ES-I3 (cell line): ENCODE measurements at regions not wholly inside any gene's neighbourhood (a gene's known extent, or its start where the extent isn't known, plus 50 kb on each side); places are given as distances from the start of the nearest gene placed in this dataset.

Experiments used
- H3K36me3 ChIP-seq: 2 replicates; pipeline ENCODE4 v1.6.1; 2013; ENCODE audit warnings: mild to moderate bottlenecking, low read length, control low read depth, moderate library complexity; ENCODE audit not compliant: insufficient read depth
- H3K4me1 ChIP-seq: 2 replicates; pipeline ENCODE4 v1.6.1; 2013; ENCODE audit warnings: mild to moderate bottlenecking, control low read depth, low read length; ENCODE audit not compliant: insufficient read depth
- H3K9ac ChIP-seq: 2 replicates; pipeline ENCODE4 v1.6.1; 2013; ENCODE audit warnings: low read depth, mild to moderate bottlenecking, low read length, moderate library complexity
- H3K9me3 ChIP-seq: 2 replicates; pipeline ENCODE4 v1.6.1; 2013; ENCODE audit warnings: mild to moderate bottlenecking, low read length, moderate library complexity; ENCODE audit not compliant: control insufficient read depth, insufficient read depth

DNA sequence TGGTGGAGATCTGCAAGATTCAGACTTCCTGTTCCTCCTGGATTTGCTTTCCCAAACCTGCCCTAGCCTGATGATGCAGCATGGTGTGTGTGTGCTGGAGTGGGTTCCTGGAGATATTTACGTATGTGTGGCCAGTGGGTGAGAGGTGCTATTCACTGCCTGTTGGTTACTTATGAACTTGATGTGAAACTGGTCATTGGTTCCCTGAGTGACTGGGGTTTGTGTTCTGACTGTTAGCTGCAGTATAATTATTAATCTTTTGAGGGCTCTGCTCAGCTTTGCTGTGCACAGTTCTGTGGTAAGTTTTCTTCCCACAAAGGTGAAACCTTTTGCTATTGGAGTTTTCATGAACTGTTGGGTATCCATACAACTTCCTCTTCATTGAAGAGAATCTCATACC is 541.8 kb upstream of the FBXO33 start:
- Histone ChIP-seq H3K9ac (no peak overlapping the region), H3K9me3 (no peaks in the 10 kb centered on the region), H3K4me1 (no peaks in the 10 kb centered on the region), H3K36me3 (no peaks in the 10 kb centered on the region)

DNA sequence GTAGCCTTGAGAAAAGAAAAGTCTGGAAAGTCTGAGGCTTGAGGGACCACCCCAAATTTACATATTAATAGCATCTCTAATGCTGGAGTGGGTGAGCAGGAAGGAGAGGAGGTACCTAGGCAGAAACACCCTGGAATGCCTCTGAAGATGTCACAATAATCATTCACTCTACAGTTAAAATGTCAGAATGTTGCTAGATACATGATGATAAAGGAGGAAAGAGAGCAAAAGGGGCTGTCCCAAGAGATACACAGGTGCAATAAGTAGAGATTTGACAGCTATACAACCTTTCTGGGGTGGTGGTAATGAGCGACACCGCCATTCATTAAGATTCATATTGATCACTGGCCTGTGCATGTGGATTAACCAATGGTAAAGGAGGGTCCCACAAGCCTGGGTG is 540.5 kb upstream of the FBXO33 start:
- Histone ChIP-seq H3K9me3 (no peaks in the 10 kb centered on the region), H3K36me3 (no peaks in the 10 kb centered on the region), H3K9ac (no peak overlapping the region), H3K4me1 (no peaks in the 10 kb centered on the region)

DNA sequence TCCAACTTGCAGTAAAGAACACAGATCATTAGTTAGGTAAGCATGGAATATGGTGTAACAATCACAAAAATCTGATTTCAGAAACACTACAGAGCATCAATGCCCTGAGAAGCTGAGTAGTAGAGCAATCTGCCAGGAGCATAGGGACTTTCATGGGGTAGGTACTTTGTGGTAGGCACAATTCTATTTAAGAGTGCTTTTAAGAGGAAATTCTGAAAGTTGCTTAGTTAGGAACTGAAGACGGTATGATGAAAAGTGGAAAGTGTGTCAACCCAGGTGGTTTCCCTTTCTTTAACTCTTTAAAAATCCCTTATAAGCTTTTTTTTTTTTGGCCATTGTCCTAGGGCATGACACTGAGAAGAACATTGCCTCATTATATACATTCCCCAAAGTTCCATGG is 535.7 kb upstream of the FBXO33 start:
- H3K9me3 ChIP-seq: no peaks in the 10 kb centered on the region

DNA sequence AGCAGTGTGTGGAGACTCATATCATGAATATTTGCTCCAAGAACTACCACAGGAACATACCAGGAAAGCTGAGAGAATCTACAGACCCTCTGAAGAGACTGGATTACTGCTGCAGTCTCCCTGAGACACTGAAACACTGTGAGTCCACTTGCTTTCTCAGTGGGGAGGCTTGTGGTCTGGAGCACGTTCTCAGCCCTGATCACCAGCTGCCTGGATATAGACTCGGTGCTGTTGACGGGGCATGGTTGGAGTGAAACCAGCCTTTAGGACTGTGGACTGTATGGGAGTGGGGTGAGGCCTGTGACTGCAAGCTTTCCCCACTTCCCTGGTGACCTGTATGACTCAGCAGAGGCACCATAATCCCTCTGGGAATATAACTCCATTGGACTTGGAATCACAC is 525.8 kb upstream of the FBXO33 start:
- Histone ChIP-seq H3K36me3 (no peaks in the 10 kb centered on the region), H3K9me3 (no peaks in the 10 kb centered on the region), H3K4me1 (no peaks in the 10 kb centered on the region), H3K9ac (no peak overlapping the region)

More for the DNA sequence above, 535.7 kb upstream of the FBXO33 start:
- Histone ChIP-seq H3K36me3 (no peaks in the 10 kb centered on the region), H3K4me1 (no peaks in the 10 kb centered on the region), H3K9ac (no peak overlapping the region)

DNA sequence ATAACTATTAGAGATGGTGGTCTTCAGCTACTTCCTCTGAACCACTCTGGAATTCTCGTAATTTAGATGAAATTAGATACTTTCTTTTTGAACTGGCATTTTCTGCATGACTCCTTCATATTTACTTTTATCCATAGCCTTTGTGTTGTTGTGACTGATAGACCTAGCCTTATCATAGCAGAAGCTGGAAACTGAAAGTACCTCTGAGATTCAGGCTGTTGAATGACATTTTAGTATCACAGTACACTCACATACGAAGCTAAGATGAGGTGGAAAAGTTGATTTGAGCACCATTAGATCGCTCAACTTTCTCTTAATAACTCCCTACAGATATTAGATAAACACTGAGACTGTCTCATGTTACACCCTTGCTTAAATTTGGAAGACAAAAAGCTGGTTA is 525.1 kb upstream of the FBXO33 start:
- Histone ChIP-seq H3K4me1 (no peaks in the 10 kb centered on the region), H3K36me3 (no peaks in the 10 kb centered on the region), H3K9me3 (no peaks in the 10 kb centered on the region), H3K9ac (no peak overlapping the region)

DNA sequence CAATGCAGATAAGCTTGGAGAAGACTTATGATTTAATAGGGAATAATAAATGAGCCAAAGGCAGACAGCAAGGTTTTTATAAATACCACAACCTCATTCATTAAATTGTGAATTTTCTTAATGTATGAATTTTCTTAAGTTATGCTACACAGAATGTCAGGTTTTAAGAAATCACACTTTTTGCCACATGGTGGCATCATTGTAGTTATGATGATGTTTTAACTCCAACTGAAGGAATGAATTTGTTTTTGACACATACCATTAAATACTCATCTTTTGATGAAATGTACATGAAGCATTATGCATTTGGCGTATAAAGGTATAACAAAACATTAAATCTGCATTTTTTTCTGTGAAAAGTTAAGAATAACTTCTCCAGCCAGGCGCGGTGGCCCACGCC is 524.1 kb upstream of the FBXO33 start:
- Histone ChIP-seq H3K9me3 (no peaks in the 10 kb centered on the region), H3K4me1 (no peaks in the 10 kb centered on the region), H3K9ac (no peak overlapping the region), H3K36me3 (no peaks in the 10 kb centered on the region)

DNA sequence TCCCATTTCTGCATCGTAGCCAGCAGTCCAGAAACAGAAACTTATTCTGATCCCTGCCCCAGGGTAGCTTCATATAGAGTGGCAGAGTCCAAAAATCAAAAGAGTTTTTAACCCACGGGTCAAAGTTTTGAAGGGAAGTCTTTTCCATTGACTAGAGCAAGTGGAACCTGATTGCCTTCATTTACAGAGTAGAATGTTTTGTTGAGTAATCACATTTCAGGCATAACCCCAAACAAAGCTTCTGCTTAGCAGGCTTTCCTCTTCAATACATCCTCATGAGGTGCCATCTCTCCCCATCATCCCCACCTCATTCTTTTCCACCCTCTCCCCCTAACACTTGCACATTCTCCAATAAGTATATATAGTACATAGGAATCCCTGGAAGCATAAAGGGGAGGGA is 516.0 kb upstream of the FBXO33 start:
- H3K9ac ChIP-seq: no peak overlapping the region
- H3K9me3 ChIP-seq: no peaks in the 10 kb centered on the region

DNA sequence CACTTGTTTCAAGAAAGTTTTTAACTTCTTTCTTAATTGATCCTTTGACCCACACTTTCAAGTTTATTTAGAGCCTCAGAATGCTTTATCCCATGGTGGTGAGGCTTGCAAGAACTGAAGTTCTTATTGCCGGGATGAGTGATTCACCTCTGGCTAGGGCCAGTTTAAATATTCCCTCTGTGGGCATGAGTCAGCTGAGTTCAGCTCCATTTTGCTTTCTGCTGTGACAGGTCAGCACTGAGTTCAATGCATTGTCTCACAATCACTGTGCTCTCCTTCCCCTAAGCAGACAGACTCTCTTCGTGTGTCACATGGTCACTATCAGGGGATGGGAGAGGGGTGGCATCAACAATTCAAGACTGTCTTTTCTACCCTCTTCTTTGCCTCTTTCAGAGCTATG is 514.6 kb upstream of the FBXO33 start:
- no peaks in the 10 kb centered on the region for H3K9me3 ChIP-seq
- H3K36me3 ChIP-seq: no peaks in the 10 kb centered on the region
- no peak overlapping the region for H3K9ac ChIP-seq
- no peaks in the 10 kb centered on the region for H3K4me1 ChIP-seq

More for the DNA sequence above, 516.0 kb upstream of the FBXO33 start:
- no peaks in the 10 kb centered on the region for H3K36me3 ChIP-seq
- no peaks in the 10 kb centered on the region for H3K4me1 ChIP-seq

DNA sequence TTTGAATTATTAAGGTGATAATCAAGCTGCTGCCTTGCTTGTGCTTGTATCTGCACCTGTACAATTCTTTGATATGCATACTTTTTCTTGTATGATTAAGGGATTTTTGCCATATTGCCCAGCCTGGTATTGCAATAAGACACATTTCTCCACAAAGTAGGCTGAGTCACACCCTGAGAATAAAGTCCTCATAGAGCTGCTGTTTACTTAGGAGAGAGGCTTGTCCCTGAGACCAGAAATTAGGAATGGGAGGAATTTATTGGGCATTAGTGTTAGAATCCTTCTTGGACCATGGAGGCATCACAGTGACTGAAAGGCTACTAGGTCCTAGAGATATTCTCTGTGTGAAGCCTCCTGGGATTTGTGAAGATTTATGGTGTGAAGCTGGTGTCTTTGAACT is 506.8 kb upstream of the FBXO33 start:
- no peak overlapping the region for H3K9ac ChIP-seq
- H3K9me3 ChIP-seq: no peaks in the 10 kb centered on the region
- H3K4me1 ChIP-seq: 0 out of 2 replicates have a peak, but pooled peaks cover 3% of the 10 kb centered on the region

DNA sequence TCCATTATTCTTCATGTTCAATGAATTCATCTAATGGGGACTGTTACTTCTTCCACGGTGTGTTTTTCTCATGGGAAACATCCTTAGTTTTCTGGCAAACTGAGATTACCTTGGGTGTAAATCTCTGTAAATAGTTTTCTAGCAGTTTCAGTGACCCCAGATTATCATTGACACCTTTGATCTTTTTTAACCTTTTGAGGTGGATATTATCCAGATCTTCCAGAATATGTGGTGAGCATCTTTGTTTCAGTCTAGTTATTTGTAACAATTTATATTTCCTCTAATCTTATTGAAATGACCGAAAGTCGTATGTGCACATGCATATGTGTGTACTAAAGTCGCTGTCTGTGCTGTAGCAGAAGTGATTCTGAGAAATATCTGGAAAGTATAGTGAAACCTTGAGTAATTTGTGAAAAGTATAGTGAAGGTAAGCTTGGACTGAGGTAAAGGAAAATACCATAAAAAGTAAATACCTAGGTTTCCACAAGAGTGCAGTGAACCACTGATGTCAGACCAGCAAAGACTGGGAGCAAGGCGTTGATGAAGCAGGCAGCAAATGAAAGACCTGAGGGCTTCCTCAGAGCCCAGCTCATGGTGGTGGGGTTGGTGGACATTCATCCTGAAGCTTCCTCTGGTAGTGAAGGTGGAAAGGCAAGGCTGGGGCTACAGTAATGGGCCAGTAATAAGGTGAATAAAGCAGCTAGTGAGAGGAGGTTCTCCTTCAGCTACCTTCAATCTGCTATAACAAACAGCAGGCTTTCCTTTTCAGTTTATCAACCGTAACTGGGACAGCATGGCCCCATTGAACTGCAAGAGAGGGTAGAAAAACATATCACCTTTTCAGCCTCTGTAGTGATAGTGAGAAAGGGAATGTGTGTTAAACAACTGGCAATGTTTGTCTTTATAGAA is 480.2 kb upstream of the FBXO33 start:
- no peaks in the 10 kb centered on the region for H3K36me3 ChIP-seq
- H3K9me3 ChIP-seq: no peaks in the 10 kb centered on the region
- no peak overlapping the region for H3K9ac ChIP-seq
- H3K4me1 ChIP-seq: no peaks in the 10 kb centered on the region

More for the DNA sequence above, 506.8 kb upstream of the FBXO33 start:
- H3K36me3 ChIP-seq: no peaks in the 10 kb centered on the region

DNA sequence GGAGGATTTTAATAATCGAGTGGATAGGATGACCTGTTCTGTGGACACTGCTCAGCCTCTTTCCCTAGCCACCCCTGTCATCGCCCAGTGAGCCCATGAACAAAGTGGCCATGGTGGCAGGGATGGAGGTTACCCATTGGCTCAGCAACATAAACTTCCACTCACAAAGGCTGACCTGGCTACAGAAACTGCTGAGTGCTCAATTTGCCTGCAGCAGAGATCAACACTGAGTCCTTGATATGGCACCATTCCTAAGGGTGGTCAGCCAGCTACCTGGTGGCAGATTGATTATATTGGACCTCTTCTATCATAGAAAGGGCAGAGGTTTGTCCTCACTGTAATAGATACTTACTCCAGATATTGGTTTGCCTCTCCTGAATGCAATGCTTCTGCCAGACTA is 465.4 kb upstream of the FBXO33 start:
- Histone ChIP-seq H3K9ac (no peak overlapping the region), H3K4me1 (no peaks in the 10 kb centered on the region), H3K36me3 (no peaks in the 10 kb centered on the region), H3K9me3 (no peaks in the 10 kb centered on the region; the same call in 1 of the 2 replicates)

DNA sequence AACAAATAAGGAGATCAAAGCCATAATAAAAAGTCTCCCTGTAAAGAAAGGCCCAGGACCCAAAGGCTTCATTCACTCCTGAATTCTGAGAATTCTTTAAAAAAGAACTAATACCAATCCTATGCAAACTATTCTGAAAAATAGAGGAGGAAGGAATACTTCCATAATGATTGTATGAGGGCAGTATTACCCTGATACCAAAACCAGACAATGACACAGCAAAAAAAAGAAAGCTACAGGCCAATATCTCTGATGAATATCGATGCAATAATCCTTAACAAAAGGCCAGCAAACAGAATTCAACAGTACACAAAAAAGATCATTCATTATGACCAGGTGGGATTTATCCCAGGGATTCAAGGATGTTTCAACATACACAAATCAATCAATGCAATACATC is 457.8 kb upstream of the FBXO33 start:
- H3K36me3 ChIP-seq: no peaks in the 10 kb centered on the region
- no peaks in the 10 kb centered on the region for H3K4me1 ChIP-seq
- no peaks in the 10 kb centered on the region; the same call in 1 of the 2 replicates for H3K9me3 ChIP-seq
- no peak overlapping the region for H3K9ac ChIP-seq

DNA sequence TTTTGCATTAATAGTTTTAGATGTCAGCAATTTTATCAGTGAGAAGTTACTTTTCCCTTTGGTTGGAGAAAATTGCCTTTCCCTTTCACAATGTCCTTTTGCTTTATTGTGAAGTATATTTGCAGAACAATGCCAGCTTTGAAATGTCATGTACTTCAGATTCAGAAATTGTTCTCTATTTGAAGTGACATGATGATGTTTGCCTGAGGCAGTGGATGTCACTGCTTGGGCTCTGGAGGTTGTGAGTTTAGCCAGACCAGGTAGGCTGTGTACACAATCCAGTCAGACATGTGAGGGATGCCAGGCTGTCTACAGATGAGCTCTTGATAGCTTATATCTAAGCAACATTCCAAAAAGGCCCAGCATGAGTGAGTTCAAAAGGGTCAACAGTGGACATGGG is 451.9 kb upstream of the FBXO33 start:
- H3K4me1 ChIP-seq: peaks cover 10% of the 10 kb centered on the region; the same call in 1 of the 2 replicates
- no peak overlapping the region for H3K9ac ChIP-seq
- no peaks in the 10 kb centered on the region for H3K36me3 ChIP-seq
- no peaks in the 10 kb centered on the region for H3K9me3 ChIP-seq

DNA sequence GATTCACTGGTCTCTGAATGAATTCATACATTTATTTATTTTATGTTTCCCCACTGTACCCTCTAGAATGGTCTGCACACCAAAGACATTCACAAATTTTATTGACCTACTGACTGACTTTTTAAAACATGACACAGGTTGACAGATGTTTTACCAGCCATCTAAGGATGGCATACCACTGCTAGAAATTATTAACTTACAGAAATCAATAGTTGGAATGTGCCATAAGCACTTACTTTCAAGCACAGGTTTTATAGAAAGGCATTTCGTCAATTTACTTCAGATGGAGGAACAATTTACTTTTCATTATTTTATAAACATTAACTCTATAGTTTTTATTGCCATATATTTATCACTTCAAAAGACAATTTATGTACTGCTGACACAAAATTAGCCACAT is 448.7 kb upstream of the FBXO33 start:
- Histone ChIP-seq H3K9ac (no peak overlapping the region), H3K4me1 (peaks cover 28% of the 10 kb centered on the region; the same call in 1 of the 2 replicates), H3K9me3 (no peaks in the 10 kb centered on the region), H3K36me3 (no peaks in the 10 kb centered on the region)

DNA sequence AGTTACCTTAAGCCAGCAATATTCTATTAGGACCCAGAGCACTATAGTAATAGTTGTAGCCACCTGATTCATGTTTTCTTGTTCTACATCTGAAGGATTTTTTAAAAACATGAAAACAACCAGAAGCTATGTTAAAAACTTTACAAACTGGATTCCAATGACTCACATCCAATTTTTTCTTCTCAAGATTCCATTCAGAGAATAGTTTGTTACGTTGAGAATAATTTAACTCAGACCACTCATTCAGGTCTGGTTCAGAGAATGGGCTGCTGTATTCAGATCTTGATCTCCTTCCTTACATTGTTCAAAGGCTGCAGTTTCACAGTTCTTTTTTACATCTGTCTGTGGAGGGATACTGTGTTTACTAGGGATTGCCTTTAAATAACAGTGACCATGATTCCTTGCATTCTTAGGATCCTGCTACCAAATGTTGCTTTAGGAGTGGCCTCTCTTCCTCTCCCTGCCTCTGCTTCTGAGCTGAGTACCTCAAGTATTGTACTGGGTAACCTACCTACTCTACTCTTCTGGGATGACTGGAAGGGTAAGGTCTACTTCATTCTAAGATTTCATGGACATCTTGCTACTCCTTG is 448.0 kb upstream of the FBXO33 start:
- Histone ChIP-seq H3K9me3 (no peaks in the 10 kb centered on the region), H3K9ac (no peak overlapping the region), H3K4me1 (peaks cover 28% of the 10 kb centered on the region; the same call in 1 of the 2 replicates), H3K36me3 (no peaks in the 10 kb centered on the region)
